Right atrium auricular region (tissue), 2 donors: ENCODE measurements at regions not wholly inside any gene's neighbourhood (a gene's known extent, or its start where the extent isn't known, plus 50 kb on each side); places are given as distances from the start of the nearest gene placed in this dataset.

Experiments used
- DNase-seq: peaks from one replicate; pipeline ENCODE4 v3.0.0-alpha.2; 2019; ENCODE audit warnings: low spot score
- H3K27ac ChIP-seq, 2 donors: fragments of 200-600 bp; sonication (generic); 1 replicate in 1 of 2; 2 replicates in 1 of 2; pipeline ENCODE4 v1.5.1; 2016 to 2019
- H3K27me3 ChIP-seq, 2 donors: fragments of 200-600 bp; sonication (generic); one replicate each; pipeline versions ENCODE4 v1.5.1 to v1.6.0; 2017 to 2019
- H3K36me3 ChIP-seq: fragments of 200-600 bp; sonication (generic); one replicate; pipeline ENCODE4 v1.5.1; 2016
- H3K4me1 ChIP-seq, 2 donors: fragments of 200-600 bp; sonication (generic); one replicate each; pipeline versions ENCODE4 v1.5.1 to v1.6.0; 2017 to 2019
- H3K4me3 ChIP-seq, 2 donors: fragments of 200-600 bp; sonication (generic); 1 replicate in 1 of 2; 2 replicates in 1 of 2; pipeline ENCODE4 v1.5.1; 2017 to 2019; ENCODE audit warnings: mild to moderate bottlenecking in 1 of 2, moderate library complexity in 1 of 2
- H3K9me3 ChIP-seq, 2 donors: fragments of 200-600 bp; sonication (generic); one replicate each; pipeline ENCODE4 v1.5.1; 2019
- CTCF ChIP-seq, 2 donors: fragments of 200-600 bp; sonication (generic); IDR thresholded peaks; one replicate each; pipeline ENCODE4 v1.5.1; 2019; ENCODE audit warnings: antibody characterized with exemption in 2 of 2

DNA sequence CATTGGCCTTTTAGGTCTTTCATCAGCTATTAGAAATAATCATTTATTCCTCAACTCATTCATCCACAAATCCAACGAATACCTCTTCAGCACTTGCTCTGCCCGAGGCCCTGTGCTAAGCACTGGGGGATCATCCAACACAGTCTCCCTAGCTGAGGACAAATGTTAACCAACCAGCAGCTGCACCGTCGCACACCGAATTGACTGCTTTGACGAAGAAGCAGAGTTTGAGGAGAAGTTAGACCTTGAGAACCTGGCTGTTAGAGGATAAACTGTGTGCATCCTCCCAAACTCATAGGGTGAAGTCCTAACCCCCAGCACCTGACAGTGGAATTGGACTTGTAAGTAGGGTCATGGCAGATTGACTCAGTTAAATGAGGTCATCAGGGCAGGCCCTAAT, 170.9 kb downstream of the USP12 start:
- Histone ChIP-seq H3K36me3 (no peaks in the 10 kb centered on the region), H3K27me3 (no peaks in the 10 kb centered on the region), H3K9me3 (no peaks in the 10 kb centered on the region), H3K4me3 (no peak overlapping the region), H3K4me1 (peaks cover 0 to 4% of the 10 kb centered on the region in 2 donors), H3K27ac (no peak overlapping the region)
- TF ChIP-seq CTCF (IDR thresholded peaks at IDR 0.05), result no peak
- no peak for DNase-seq

DNA sequence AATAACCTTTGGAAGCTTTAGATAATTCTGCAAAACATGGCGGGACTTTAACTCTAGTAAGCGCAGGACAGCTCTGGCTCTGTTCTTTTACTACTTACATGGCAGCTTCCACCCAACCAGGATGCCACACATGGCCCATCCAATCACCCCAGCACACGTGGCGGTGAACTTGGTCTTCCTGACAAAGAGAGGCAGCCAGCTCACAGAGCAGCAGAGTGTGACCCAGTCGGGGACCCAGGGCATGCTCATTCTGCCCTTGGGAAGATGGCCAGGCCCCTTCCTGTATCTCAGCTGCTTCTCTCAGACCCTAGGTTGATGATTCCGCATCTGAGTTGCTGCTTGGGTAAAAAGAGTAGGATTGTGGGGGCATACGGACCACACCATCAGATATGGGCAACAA, 172.1 kb downstream of the USP12 start:
- no peak for TF ChIP-seq CTCF (IDR thresholded peaks at IDR 0.05)
- Histone ChIP-seq H3K27me3 (no peaks in the 10 kb centered on the region), H3K36me3 (no peaks in the 10 kb centered on the region), H3K4me1 (no peaks in the 10 kb centered on the region), H3K9me3 (no peaks in the 10 kb centered on the region), H3K4me3 (no peak overlapping the region), H3K27ac (no peak overlapping the region)
- no peak for DNase-seq

- Histone ChIP-seq H3K4me3 (no peak overlapping the region), H3K27ac (no peak overlapping the region), H3K27me3 (no peaks in the 10 kb centered on the region), H3K4me1 (no peaks in the 10 kb centered on the region), H3K9me3 (no peaks in the 10 kb centered on the region), H3K36me3 (no peaks in the 10 kb centered on the region)
- DNase-seq, result no peak
- no peak for TF ChIP-seq CTCF (IDR thresholded peaks at IDR 0.05)
Measured at GRCh38 chr13:26998292-26998691, 173.3 kb downstream of the USP12 start.

DNA sequence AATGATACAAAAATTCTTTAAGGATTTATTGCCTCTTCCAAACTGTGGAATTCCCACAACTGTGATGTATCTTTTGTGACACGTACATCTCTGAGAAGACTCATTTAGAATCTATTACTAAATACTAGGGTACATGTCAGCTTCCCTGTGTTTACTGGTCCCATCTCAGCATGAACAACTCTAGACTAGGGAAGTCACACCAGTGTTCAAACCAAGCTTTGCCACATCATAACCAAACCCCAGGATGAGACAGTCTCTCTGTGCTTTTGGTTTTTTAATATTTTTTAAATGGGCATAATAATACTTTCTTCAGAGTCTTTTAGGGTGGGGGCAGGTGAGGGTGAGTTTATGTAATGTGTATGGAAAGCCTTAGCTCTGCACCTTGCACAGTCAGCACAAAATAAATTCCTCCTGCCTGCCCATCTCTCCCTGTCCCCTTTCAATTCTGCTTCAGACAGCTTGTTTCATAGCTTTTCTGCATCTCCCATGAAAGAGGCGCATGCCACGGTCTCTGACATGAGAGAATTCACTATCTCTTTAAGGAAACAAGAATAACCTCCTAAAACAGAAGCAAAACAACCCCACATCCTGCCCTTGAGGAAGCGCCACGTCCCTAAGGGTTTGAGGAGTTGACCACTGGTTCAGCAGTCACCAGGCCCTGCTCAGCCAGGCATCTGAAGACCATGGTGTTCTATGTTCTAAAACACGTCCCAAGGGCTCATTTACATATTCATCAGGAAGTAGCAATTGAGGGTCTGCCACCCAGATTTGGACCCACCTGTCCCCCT, 174.5 kb downstream of the USP12 start:
- no peak for DNase-seq
- Histone ChIP-seq H3K36me3 (no peaks in the 10 kb centered on the region), H3K27ac (no peak overlapping the region), H3K4me3 (no peak overlapping the region), H3K27me3 (no peaks in the 10 kb centered on the region), H3K9me3 (no peaks in the 10 kb centered on the region), H3K4me1 (peaks cover 0 to 10% of the 10 kb centered on the region in 2 donors)
- no peak for TF ChIP-seq CTCF (IDR thresholded peaks at IDR 0.05)

GRCh38 chr13:26995159-26995558, 176.5 kb downstream of the USP12 start:
- H3K27me3 ChIP-seq, result no peaks in the 10 kb centered on the region
- no peak overlapping the region for H3K4me3 ChIP-seq
- H3K4me1 ChIP-seq, result peaks cover 0 to 10% of the 10 kb centered on the region in 2 donors
- H3K36me3 ChIP-seq, result no peaks in the 10 kb centered on the region
- TF ChIP-seq CTCF (IDR thresholded peaks at IDR 0.05), result no peak
- DNase-seq, result no peak
- no peaks in the 10 kb centered on the region for H3K9me3 ChIP-seq
- H3K27ac ChIP-seq, result no peak overlapping the region

GRCh38 chr13:26993780-26994179, 177.8 kb downstream of the USP12 start:
- H3K27ac ChIP-seq, result no peak overlapping the region

More at GRCh38 chr13:26993780-26994179, 177.8 kb downstream of the USP12 start:
- H3K27me3 ChIP-seq, result no peaks in the 10 kb centered on the region
- no peaks in the 10 kb centered on the region for H3K36me3 ChIP-seq
- H3K9me3 ChIP-seq, result no peaks in the 10 kb centered on the region
- DNase-seq, result no peak
- H3K4me1 ChIP-seq, result peaks cover 0 to 10% of the 10 kb centered on the region in 2 donors
- H3K4me3 ChIP-seq, result no peak overlapping the region
- no peak for TF ChIP-seq CTCF (IDR thresholded peaks at IDR 0.05)
